Keratinocyte (primary cell): ENCODE measurements at regions not wholly inside any gene's neighbourhood (a gene's known extent, or its start where the extent isn't known, plus 50 kb on each side); places are given as distances from the start of the nearest gene placed in this dataset.

Experiments
- DNase-seq: peaks from one replicate; pipeline ENCODE4 v3.0.0-alpha.2; 2011; ENCODE audit warnings: low read depth, missing footprints, low spot score
- FAIRE-seq: peaks from 2 replicates; lab custom pipeline; 2011; peaks lifted over from hg19 to GRCh38; lab: Jason Lieb, UNC
- H2AFZ ChIP-seq: 2 replicates; pipeline ENCODE4 v1.6.0; 2012; ENCODE audit warnings: low read length, control low read depth, inconsistent platforms; ENCODE audit not compliant: control insufficient read depth
- H3K27ac ChIP-seq: 2 replicates; pipeline ENCODE4 v1.5.1; 2011; ENCODE audit warnings: low read length; ENCODE audit not compliant: control insufficient read depth, insufficient read depth
- H3K27me3 ChIP-seq: 3 replicates; pipeline ENCODE4 v1.6.0; 2011; ENCODE audit warnings: low read length; ENCODE audit not compliant: control insufficient read depth, insufficient read depth; ENCODE audit errors: extremely low read depth
- H3K36me3 ChIP-seq, 2 experiments: 2 replicates in 1 of 2; 3 replicates in 1 of 2; pipeline ENCODE4 v1.5.1; 2011; ENCODE audit warnings: low read length in 2 of 2, mild to moderate bottlenecking in 1 of 2; ENCODE audit not compliant: control insufficient read depth in 2 of 2, insufficient read depth in 2 of 2; ENCODE audit errors: extremely low read depth in 1 of 2
- H3K4me1 ChIP-seq: 3 replicates; pipeline ENCODE4 v1.5.1; 2011; ENCODE audit warnings: low read length; ENCODE audit not compliant: control insufficient read depth, insufficient read depth; ENCODE audit errors: extremely low read depth
- H3K4me2 ChIP-seq: 3 replicates; pipeline ENCODE4 v1.6.0; 2011; ENCODE audit warnings: low read depth, low read length; ENCODE audit not compliant: control insufficient read depth, insufficient read depth; ENCODE audit errors: extremely low read depth
- H3K4me3 ChIP-seq, 3 experiments: fragments of 200-600 bp in 1 of 3; sonication (generic) in 1 of 3; 2 replicates in 2 of 3; 3 replicates in 1 of 3; pipeline ENCODE4 v1.5.1; 2011 to 2016; ENCODE audit warnings: low read length in 3 of 3, mild to moderate bottlenecking in 3 of 3, control low read depth in 2 of 3, inconsistent platforms in 1 of 3, low read depth in 1 of 3, mixed read lengths in 1 of 3, mixed run types in 1 of 3, moderate library complexity in 1 of 3; ENCODE audit not compliant: control insufficient read depth in 2 of 3, insufficient read depth in 2 of 3; ENCODE audit errors: extremely low read depth in 1 of 3
- H3K79me2 ChIP-seq: 2 replicates; pipeline ENCODE4 v1.6.0; 2012; ENCODE audit warnings: low read length; ENCODE audit not compliant: control insufficient read depth, insufficient read depth
- H3K9ac ChIP-seq: 3 replicates; pipeline ENCODE4 v1.6.0; 2011; ENCODE audit warnings: low read length; ENCODE audit not compliant: control insufficient read depth, insufficient read depth; ENCODE audit errors: extremely low read depth
- H3K9me1 ChIP-seq: 3 replicates; pipeline ENCODE4 v1.6.0; 2011; ENCODE audit warnings: low read length; ENCODE audit not compliant: control insufficient read depth, insufficient read depth; ENCODE audit errors: extremely low read depth
- H3K9me3 ChIP-seq: 2 replicates; pipeline ENCODE4 v1.5.1; 2012; ENCODE audit warnings: low read depth, low read length; ENCODE audit not compliant: control insufficient read depth
- H4K20me1 ChIP-seq: 3 replicates; pipeline ENCODE4 v1.6.0; 2011; ENCODE audit warnings: low read length; ENCODE audit not compliant: control insufficient read depth, insufficient read depth; ENCODE audit errors: extremely low read depth
- EZH2 ChIP-seq: IDR thresholded peaks from one replicate; pipeline ENCODE4 v1.6.1; 2012; ENCODE audit warnings: inconsistent platforms, mild to moderate bottlenecking, low read length, moderate library complexity
- dilution Hi-C: fragments of 300-500 bp; cut with MboI; formaldehyde crosslinking; loops from one replicate; pipeline ENCODE4 v1.7.0; 2020; ENCODE audit warnings: low sequenced_read_pairs; ENCODE audit not compliant: extremely low pct_ligation_motif_present
- TF ChIP-seq, protein P1 (sequence below), 3 experiments: IDR thresholded peaks in 1 of 3; conservative IDR thresholded peaks in 1 of 3; optimal IDR thresholded peaks in 1 of 3; 2 replicates in 2 of 3; 3 replicates in 1 of 3; pipeline versions ENCODE3 to v1.5.1; 2011; ENCODE audit warnings: low read length in 3 of 3, mild to moderate bottlenecking in 3 of 3, moderate library complexity in 2 of 3, control low read depth in 1 of 3, inconsistent platforms in 1 of 3; ENCODE audit not compliant: insufficient read depth in 2 of 3; ENCODE audit errors: extremely low read depth in 1 of 3

DNA sequence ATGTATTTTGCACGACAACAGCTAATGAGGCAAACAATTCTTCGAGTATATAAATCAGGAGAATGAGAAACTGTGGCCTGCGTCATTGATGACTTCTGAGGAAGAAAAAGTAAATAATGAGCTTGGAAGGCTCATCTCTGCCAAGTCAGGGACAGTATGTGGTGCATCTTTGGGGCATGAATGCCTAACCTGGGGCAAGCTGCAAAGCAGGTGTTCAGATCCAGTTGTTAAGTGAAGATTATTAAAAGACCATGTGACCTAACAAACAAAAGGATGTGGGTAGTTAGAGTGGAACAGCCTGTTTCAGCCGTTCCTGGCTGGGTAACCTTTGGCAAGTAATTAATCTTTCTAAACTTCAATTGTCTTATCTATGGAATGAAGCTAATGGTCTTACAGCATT lies 93.0 kb downstream of the LYZL2 start:
- no peak for DNase-seq
- dilution Hi-C loops = no loop called here

GRCh38 chr10:30535677-30536076 lies 93.9 kb downstream of the LYZL2 start:
- FAIRE-seq (no peak), DNase-seq (no peak)
- Histone ChIP-seq H3K27ac (no peak overlapping the region), H3K36me3 (no peaks in the 10 kb centered on the region), H3K4me1 (peaks cover 3% of the 10 kb centered on the region), H3K9me1 (no peaks in the 10 kb centered on the region), H3K4me2 (no peak overlapping the region), H3K4me3 (no peak overlapping the region), H3K27me3 (no peaks in the 10 kb centered on the region), H4K20me1 (no peaks in the 10 kb centered on the region), H2AFZ (no peak overlapping the region), H3K79me2 (no peaks in the 10 kb centered on the region), H3K9me3 (no peaks in the 10 kb centered on the region), H3K9ac (no peak overlapping the region)
- TF ChIP-seq EZH2 = no peak
- TF ChIP-seq, protein P1, sequence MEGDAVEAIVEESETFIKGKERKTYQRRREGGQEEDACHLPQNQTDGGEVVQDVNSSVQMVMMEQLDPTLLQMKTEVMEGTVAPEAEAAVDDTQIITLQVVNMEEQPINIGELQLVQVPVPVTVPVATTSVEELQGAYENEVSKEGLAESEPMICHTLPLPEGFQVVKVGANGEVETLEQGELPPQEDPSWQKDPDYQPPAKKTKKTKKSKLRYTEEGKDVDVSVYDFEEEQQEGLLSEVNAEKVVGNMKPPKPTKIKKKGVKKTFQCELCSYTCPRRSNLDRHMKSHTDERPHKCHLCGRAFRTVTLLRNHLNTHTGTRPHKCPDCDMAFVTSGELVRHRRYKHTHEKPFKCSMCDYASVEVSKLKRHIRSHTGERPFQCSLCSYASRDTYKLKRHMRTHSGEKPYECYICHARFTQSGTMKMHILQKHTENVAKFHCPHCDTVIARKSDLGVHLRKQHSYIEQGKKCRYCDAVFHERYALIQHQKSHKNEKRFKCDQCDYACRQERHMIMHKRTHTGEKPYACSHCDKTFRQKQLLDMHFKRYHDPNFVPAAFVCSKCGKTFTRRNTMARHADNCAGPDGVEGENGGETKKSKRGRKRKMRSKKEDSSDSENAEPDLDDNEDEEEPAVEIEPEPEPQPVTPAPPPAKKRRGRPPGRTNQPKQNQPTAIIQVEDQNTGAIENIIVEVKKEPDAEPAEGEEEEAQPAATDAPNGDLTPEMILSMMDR (optimal IDR thresholded peaks at IDR 0.05 in 1 of 3, IDR thresholded peaks at IDR 0.05 in 1 of 3, conservative IDR thresholded peaks at IDR 0.05 in 1 of 3; ENCODE audit: extremely low read depth in 1 of 3, insufficient read depth in 2 of 3, low read length in 3 of 3) = no peak
- dilution Hi-C loops = no loop called here

More for the DNA sequence above, 93.0 kb downstream of the LYZL2 start:
- Histone ChIP-seq H3K4me3 (no peak overlapping the region), H3K4me2 (no peak overlapping the region), H3K79me2 (no peaks in the 10 kb centered on the region), H4K20me1 (no peaks in the 10 kb centered on the region), H3K9me3 (no peaks in the 10 kb centered on the region), H3K27ac (no peak overlapping the region), H3K9ac (no peak overlapping the region), H2AFZ (no peak overlapping the region), H3K4me1 (peaks cover 3% of the 10 kb centered on the region), H3K9me1 (no peaks in the 10 kb centered on the region), H3K36me3 (no peaks in the 10 kb centered on the region), H3K27me3 (no peaks in the 10 kb centered on the region)
- no peak for FAIRE-seq
- TF ChIP-seq, protein P1 (optimal IDR thresholded peaks at IDR 0.05 in 1 of 3, IDR thresholded peaks at IDR 0.05 in 1 of 3, conservative IDR thresholded peaks at IDR 0.05 in 1 of 3; ENCODE audit: extremely low read depth in 1 of 3, insufficient read depth in 2 of 3, low read length in 3 of 3) = no peak
- TF ChIP-seq EZH2 = no peak
